Activated CD8-positive, alpha-beta memory T cell treated with anti-CD3 and anti-CD28 coated beads, Interleukin-2, amount 50 U/mL, for 48 hours (primary cell): ENCODE measurements at regions not wholly inside any gene's neighbourhood (a gene's known extent, or its start where the extent isn't known, plus 50 kb on each side); places are given as distances from the start of the nearest gene placed in this dataset.

Source experiments
- DNase-seq: peaks from one replicate; pipeline ENCODE4 v3.0.0-alpha.2; 2020

DNA sequence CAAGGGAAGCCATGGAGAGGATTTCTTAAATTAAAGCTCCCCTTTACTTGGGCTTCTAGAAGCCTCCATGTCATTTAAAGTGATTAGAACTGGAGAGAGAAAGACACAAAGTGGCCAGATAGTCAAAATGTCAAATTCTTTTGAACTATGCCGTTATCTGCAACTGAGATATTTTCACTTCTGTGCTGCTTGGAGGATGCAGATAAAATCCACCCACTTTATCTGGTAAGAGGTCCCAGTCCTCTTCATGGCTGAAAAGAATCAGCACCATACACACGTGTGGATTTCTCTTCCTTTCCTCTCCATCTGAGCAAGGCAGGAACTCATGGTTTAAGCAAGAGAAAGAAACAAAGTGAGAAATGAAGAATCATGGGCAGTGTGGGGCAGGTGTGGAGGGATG lies 276.9 kb upstream of the RUNX1 start:
- no peak for DNase-seq

DNA sequence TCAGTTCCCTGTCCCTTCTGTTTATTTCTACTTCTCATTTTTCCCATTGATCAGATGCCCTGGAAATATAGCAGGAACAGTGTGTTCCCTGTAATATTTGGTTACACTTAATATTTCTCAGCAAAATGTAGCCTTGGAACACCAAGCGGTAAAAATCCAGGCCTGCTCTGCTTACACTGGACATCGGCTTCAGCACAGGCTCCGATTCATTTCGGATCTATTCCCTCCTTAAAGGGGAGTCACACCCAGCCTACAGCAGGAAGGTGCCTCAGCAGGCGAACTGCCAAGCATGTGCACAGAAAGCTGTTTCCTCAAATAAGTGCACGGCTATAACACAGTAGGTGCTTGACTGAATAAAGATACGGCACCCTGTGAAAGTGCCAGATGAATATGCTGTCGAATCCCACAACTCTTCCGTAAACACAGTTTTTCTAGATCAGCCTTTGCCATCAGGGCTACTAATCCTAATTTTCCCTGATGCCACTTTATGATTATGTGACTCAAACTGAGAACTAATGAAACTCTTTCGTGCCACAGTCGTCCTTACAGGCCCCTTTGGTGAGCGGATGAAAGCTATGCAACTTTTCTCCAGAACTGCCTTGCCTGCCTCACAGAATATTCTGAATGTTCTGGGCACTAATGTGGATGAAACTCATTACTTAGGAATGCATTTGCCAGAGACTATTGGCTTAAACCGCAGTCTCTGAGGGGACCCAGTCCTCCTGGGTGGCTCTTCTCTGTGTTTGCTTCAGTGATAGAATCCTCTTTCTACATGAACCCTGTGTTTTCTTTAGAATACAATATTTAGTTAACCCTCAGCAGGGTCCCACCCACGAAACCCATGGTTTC lies 275.5 kb upstream of the RUNX1 start:
- no peak for DNase-seq

DNA sequence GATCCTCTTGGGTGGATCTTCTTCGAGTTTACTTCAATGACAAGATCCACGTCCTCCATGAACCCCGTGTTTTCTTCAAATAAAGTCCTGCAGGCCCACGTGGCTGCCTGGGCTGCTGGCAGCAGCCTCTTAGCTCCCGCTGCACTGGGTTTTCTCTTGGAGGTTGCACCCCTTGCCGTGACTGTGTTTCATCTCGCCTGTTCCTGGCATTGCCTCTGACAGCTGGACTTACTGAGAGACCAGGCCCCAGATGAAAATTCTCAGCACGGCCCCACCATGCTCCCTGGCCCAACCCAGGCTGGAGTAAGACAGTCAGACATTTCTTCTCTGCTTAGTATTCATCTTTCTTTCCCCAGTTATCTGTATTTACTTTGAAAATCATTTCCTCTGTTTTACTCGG lies 274.8 kb upstream of the RUNX1 start:
- no peak for DNase-seq

DNA sequence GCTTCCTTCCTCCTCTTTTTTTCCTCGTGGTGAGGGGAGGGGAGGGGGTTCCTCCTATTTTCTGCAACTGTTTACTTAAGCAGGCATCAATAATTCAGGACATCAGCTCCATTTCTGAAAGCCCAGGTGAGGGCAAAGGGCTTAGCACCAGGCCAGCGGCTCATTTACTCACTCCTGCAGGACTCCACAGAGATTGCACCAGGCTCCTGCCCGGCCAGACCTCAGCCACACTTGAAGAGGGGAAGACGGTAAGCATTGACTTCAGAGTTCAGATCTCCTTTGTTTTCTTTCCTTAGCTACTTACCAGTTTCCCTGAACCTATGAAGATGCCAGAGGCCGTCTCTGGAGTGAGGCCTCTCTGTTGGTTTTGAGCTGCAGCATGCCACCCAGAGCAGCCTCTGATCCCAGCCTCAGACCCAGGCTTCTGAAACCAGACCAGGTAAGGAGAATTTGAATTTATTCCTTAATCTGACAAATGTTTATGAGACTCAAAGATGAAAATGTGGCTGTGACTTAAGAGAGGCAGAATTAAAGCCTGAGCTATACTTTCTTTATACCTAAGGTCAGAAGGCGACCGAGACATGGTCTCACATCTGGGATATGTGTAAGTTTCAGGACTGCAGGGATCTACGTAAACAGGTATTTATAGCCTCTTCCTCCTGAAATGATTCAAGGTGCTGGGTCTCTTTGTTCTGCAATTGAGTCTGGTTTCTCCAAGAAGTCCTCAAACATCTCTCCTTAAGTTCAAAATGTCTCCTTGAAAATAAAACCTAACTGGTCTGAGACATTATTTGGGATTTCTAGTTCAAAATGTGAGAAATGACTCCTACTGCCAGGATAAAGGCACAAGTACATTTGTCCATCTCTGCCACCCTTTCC lies 272.5 kb upstream of the RUNX1 start:
- no peak for DNase-seq

- DNase-seq, result no peak
These were observed 270.7 kb upstream of the RUNX1 start for GRCh38 chr21:35319684-35320283.

GRCh38 chr21:35316933-35317332 lies 267.8 kb upstream of the RUNX1 start:
- no peak for DNase-seq

DNA sequence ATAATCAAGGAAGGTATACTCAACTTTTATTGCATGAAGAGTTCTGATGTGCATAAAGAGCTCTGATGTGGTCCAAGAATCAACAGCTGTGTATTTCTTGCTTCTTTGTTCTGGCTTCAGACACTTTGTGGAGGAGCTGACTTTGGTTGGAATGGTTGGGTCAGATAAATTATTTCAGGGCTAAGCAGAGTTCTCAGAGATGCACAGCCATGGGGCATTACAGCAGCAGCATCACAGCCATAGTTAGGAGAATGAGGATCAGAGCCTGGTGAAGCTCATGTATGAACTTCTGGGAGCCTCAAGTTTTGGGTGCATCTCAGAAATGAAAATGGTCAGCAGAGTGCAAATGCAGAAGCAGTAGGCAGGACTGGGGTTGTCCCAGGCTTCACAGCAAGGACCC lies 267.4 kb upstream of the RUNX1 start:
- no peak for DNase-seq

GRCh38 chr21:35314857-35315582 lies 265.9 kb upstream of the RUNX1 start:
- no peak for DNase-seq

- no peak for DNase-seq
These were observed 262.9 kb upstream of the RUNX1 start for GRCh38 chr21:35311985-35312384.

- DNase-seq, result no peak
These were observed 260.2 kb upstream of the RUNX1 start for GRCh38 chr21:35309316-35309715.

DNA sequence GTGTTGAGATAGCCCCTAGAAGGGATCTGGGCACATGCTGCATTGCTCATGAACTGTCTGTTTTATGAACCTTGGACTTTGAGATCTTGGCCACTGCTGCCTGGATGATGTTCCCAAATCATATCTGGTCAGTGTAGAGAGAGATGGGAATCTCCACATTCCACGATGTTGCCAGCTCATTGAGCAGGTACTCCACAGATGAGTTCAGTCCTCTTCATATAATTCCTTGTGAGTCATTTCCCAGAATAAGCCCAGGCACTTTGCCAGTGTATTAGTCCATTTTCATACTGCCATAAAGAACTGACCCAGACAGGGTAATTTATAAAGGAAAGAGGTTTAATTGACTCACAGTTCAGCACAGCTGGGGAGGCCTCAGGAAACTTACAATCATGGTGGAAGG lies 254.0 kb upstream of the RUNX1 start:
- DNase-seq, result no peak

DNA sequence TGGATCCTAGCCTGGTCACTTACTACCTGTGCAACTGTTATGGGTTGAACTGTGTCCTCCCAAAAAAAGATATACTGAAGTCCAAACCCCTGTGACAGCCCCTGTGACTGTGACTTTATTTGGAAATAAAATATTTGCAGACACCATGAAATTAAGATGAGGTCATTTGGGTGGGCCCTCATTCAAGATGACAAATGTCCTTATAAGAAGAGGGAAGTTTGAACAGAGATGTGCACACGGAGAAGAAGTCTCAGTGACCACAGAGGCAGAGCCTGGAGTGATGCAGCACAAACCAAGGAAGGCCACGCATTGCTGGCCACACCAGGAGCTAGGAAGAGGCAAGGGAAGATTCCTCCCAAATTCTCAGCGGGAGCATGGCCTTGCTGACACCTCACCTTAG lies 249.7 kb upstream of the RUNX1 start:
- DNase-seq, result no peak

- DNase-seq, result no peak
These were observed 248.6 kb upstream of the RUNX1 start for GRCh38 chr21:35297665-35298064.

DNA sequence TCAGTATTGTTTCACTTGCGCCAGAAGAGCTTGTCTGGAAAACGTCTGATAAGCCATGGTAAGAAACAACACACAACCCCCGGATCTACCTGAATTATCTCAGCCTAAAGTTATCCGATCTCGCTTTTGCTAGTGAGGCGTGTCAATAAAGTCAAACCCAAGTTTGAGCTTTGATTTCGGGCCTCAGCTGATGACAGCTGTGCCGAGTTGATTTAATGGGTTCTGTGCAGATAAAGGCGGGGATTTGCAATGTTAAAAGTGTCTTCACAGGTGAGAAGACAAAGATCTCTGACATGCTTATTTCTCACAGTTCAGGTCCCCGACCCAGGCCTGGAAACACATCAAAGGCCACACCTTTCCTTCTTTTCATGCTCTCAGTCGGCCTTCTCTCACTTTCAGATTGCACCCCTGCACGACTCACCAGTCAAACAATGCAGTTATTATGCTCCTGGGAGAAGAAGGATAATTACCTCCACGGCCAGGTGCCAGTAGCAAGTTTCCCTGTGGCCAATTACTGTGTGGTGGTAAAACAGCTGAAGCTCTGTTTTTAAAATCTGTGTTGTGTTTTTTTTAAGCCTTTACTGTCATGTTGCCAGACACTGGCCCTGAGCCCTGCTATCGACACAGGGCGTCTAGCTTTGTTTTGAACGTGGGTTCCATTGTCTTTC lies 245.3 kb upstream of the RUNX1 start:
- no peak for DNase-seq

DNA sequence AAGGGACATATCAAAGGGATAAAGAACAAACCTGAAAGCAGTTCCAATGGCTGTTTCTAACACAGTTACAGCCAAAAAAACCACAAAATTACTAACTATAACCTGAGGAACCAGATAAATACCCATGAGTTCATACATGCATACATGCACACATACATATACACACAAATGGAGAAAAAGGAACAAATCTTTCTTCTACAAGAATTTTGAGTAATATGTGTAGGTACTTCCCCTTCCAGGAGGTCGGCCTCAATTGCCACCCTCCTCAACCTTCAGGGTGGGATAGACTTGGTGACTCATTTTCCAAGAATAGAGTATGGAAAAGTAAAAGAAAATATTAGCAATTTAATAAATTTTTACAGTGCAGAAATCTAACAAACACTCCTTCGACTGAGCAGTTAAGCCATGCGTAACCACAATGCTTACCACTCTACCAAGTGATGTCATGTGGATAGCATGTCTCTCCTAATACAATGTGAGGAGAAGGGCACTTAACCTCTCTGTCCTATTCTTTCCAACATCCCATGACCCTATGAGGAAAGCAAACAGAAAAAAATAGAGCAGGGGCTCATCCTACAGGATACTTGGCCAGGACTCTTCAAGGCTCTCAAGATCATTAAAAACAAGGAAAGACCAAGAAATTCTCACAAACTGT lies 243.0 kb upstream of the RUNX1 start:
- no peak for DNase-seq

- DNase-seq, result no peak
These were observed 241.9 kb upstream of the RUNX1 start for GRCh38 chr21:35291034-35291433.

- no peak for DNase-seq
These were observed 239.1 kb upstream of the RUNX1 start for GRCh38 chr21:35288238-35288637.

DNA sequence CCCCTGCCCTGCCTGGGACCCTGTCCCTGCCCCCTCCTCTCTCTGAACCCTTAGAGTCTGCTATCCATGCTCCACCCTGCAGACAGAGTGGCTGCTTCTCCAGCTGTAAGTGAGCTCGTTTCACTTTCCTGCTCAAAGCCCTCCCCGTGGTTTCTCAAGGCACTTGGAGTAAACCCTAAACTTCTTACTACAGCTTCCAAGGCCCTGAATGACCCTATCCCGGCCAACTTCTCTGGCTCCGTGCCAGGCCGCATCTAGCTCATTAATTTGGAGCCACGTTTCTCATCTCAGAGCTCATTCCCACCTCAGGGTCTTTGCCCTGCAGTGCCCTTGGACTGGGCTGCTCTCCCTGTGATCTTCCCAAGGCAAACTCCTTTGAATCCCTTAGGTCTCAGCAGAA lies 235.1 kb upstream of the RUNX1 start:
- DNase-seq, result no peak

- no peak for DNase-seq
These were observed 233.8 kb upstream of the RUNX1 start for GRCh38 chr21:35282944-35283343.

GRCh38 chr21:35281956-35282355 lies 232.9 kb upstream of the RUNX1 start:
- DNase-seq, result no peak

GRCh38 chr21:35280231-35280630 lies 231.1 kb upstream of the RUNX1 start:
- DNase-seq, result no peak

DNA sequence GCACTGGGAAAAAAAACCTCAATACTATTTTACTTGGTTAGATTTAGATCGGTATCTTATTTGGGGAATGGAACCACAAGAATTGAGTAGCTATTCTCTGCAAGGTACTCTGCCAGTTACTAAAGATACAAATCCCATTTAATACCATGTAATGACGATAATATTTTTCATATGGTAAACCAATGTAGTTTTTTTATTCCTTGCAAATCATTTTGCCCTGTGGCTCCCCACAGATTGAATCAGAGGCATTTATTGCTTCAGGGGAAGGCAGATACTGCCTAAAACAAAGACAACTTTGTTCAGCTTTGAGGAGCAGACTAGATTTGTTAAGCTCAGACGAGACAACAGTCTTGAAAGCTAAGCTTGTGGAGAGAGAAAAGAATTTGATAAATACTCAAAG lies 226.7 kb upstream of the RUNX1 start:
- no peak for DNase-seq
